CD4-positive, CD25-positive, alpha-beta regulatory T cell (primary cell): ENCODE measurements at regions not wholly inside any gene's neighbourhood (a gene's known extent, or its start where the extent isn't known, plus 50 kb on each side); places are given as distances from the start of the nearest gene placed in this dataset.

Experiments
- ATAC-seq, 2 donors: fragments of 150-1000 bp; cut with Tn5 transposase; one replicate each; pipeline ENCODE4 v1.10.0; 2021; ENCODE audit warnings: low read depth in 2 of 2, moderate number of reproducible peaks in 2 of 2, moderate library complexity in 1 of 2
- DNase-seq, 3 donors: peaks; one replicate each; pipeline versions ENCODE4 v3.0.0 to v3.0.0-alpha.2; 2012 to 2022; ENCODE audit warnings: mixed read lengths in 1 of 3
- H3K27ac ChIP-seq: one replicate; pipeline ENCODE4 v1.7.0; 2013; ENCODE audit warnings: mild to moderate bottlenecking, low read length; ENCODE audit not compliant: insufficient read depth, poor library complexity, severe bottlenecking
- H3K27me3 ChIP-seq: one replicate; pipeline ENCODE4 v1.7.0; 2013; ENCODE audit warnings: low read length; ENCODE audit not compliant: control insufficient read depth, insufficient read depth
- H3K36me3 ChIP-seq: one replicate; pipeline ENCODE4 v1.7.0; 2013; ENCODE audit warnings: mild to moderate bottlenecking, low read length, moderate library complexity; ENCODE audit not compliant: control insufficient read depth, insufficient read depth
- H3K4me1 ChIP-seq: 2 replicates; pipeline ENCODE4 v1.7.0; 2013; ENCODE audit warnings: mild to moderate bottlenecking, low read length; ENCODE audit not compliant: insufficient read depth, control insufficient read depth, poor library complexity, severe bottlenecking
- H3K4me3 ChIP-seq: one replicate; pipeline ENCODE4 v1.7.0; 2013; ENCODE audit warnings: low read depth, mild to moderate bottlenecking, low read length, moderate library complexity
- H3K9me3 ChIP-seq, 2 experiments: 1 replicate in 1 of 2; 2 replicates in 1 of 2; pipeline ENCODE4 v1.7.0; 2013; ENCODE audit warnings: low read length in 2 of 2, mild to moderate bottlenecking in 1 of 2, moderate library complexity in 1 of 2; ENCODE audit not compliant: control insufficient read depth in 2 of 2
- H3K27ac Mint-ChIP-seq, 3 donors: one replicate each; pipeline ENCODE4 v1.8.0; 2020 to 2022; ENCODE audit warnings: mild to moderate bottlenecking in 3 of 3, mixed read lengths in 3 of 3, moderate library complexity in 2 of 3
- H3K27me3 Mint-ChIP-seq: one replicate; pipeline ENCODE4 v1.8.0; 2022; ENCODE audit warnings: mild to moderate bottlenecking, mixed read lengths
- H3K36me3 Mint-ChIP-seq: one replicate; pipeline ENCODE4 v1.8.0; 2020; ENCODE audit warnings: mixed read lengths
- H3K4me1 Mint-ChIP-seq, 4 donors: one replicate each; pipeline ENCODE4 v1.8.0; 2020 to 2022; ENCODE audit warnings: mixed read lengths in 4 of 4, mild to moderate bottlenecking in 1 of 4
- H3K4me3 Mint-ChIP-seq, 4 donors: one replicate each; pipeline ENCODE4 v1.8.0; 2020 to 2022; ENCODE audit warnings: mild to moderate bottlenecking in 4 of 4, mixed read lengths in 4 of 4, moderate library complexity in 3 of 4
- H3K9me3 Mint-ChIP-seq, 7 donors: one replicate each; pipeline ENCODE4 v1.8.0; 2020 to 2022; ENCODE audit warnings: mixed read lengths in 7 of 7, mild to moderate bottlenecking in 3 of 7, moderate library complexity in 2 of 7

- Mint-ChIP-seq H3K4me3 (no peak overlapping the region), H3K4me1 (peaks cover 0 to 3% (median 0%) of the 10 kb centered on the region in 4 donors), H3K36me3 (no peaks in the 10 kb centered on the region), H3K27me3 (peaks cover 4% of the 10 kb centered on the region), H3K9me3 (peaks cover 0 to 5% (median 0%) of the 10 kb centered on the region in 7 donors), H3K27ac (no peak overlapping the region)
- Histone ChIP-seq H3K9me3 (no peaks in the 10 kb centered on the region), H3K4me3 (no peak overlapping the region), H3K4me1 (no peaks in the 10 kb centered on the region), H3K36me3 (no peaks in the 10 kb centered on the region), H3K27me3 (no peaks in the 10 kb centered on the region), H3K27ac (no peak overlapping the region)
- ATAC-seq (no peak), DNase-seq (no peak)
Measured at GRCh38 chr2:41062336-41062735, 610.4 kb upstream of the SLC8A1 start.

DNA sequence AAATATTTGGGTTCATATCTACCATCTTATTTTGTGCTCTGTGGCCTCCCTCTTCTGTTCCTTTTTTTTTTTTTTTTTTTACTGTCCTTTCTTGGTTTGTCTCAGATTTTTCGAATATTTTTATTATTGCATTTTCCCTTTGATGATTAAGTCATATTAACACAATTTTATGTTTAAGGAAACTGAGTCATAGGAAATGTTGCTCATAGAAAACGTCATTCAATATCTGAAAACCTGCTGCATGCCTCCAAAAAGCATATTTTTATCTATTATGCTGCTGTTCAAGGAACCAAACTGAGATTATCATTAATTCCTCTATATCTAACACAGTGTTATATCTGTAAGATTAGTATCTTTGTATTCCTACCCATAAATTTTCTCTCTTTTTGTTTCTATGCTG, 614.3 kb upstream of the SLC8A1 start:
- no peak overlapping the region for H3K27ac Mint-ChIP-seq
- Histone ChIP-seq H3K27ac (no peak overlapping the region), H3K36me3 (no peaks in the 10 kb centered on the region), H3K4me1 (no peaks in the 10 kb centered on the region), H3K9me3 (no peaks in the 10 kb centered on the region), H3K27me3 (no peaks in the 10 kb centered on the region), H3K4me3 (no peak overlapping the region)
- peaks cover 0 to 4% (median 0%) of the 10 kb centered on the region in 7 donors for H3K9me3 Mint-ChIP-seq
- no peaks in the 10 kb centered on the region for H3K36me3 Mint-ChIP-seq
- peaks cover 0 to 3% (median 0%) of the 10 kb centered on the region in 4 donors for H3K4me1 Mint-ChIP-seq
- no peaks in the 10 kb centered on the region for H3K27me3 Mint-ChIP-seq
- ATAC-seq (no peak), DNase-seq (no peak)
- no peak overlapping the region for H3K4me3 Mint-ChIP-seq

DNA sequence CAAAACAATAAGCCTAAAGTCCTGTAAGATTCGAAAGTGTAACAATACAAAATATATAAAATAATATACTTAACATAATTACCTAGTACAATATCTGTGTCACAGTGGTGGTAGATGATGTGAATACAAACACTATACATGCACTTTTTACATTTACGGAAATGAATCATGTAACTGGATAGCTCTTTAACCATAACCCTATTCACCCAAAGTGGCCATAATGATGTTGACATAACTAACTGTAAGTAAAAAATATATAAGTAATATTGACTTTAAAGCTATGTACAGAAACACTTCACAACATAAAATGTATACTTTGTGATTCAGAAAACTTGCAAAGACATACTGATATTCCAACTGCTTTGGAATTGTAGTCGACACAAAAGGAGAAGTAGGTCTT, 616.9 kb upstream of the SLC8A1 start:
- no peaks in the 10 kb centered on the region for H3K4me1 ChIP-seq
- Mint-ChIP-seq H3K4me3 (no peak overlapping the region), H3K27ac (no peak overlapping the region), H3K27me3 (no peaks in the 10 kb centered on the region), H3K36me3 (no peaks in the 10 kb centered on the region), H3K4me1 (no peaks in the 10 kb centered on the region), H3K9me3 (peaks cover 0 to 4% (median 0%) of the 10 kb centered on the region in 7 donors)
- H3K4me3 ChIP-seq: no peak overlapping the region
- H3K27ac ChIP-seq: no peak overlapping the region
- H3K36me3 ChIP-seq: no peaks in the 10 kb centered on the region
- no peaks in the 10 kb centered on the region for H3K9me3 ChIP-seq
- ATAC-seq (no peak), DNase-seq (no peak)
- H3K27me3 ChIP-seq: no peaks in the 10 kb centered on the region

- H3K4me1 Mint-ChIP-seq: peaks cover 0 to 2% (median 0%) of the 10 kb centered on the region in 4 donors
- ATAC-seq (no peak), DNase-seq (no peak)
- Histone ChIP-seq H3K4me1 (no peaks in the 10 kb centered on the region), H3K27me3 (no peaks in the 10 kb centered on the region), H3K9me3 (no peaks in the 10 kb centered on the region), H3K27ac (no peak overlapping the region), H3K36me3 (no peaks in the 10 kb centered on the region), H3K4me3 (no peak overlapping the region)
- peaks cover 0 to 4% (median 2%) of the 10 kb centered on the region in 7 donors for H3K9me3 Mint-ChIP-seq
- H3K36me3 Mint-ChIP-seq: no peaks in the 10 kb centered on the region
- H3K27me3 Mint-ChIP-seq: no peaks in the 10 kb centered on the region
- H3K4me3 Mint-ChIP-seq: no peak overlapping the region
- H3K27ac Mint-ChIP-seq: no peak overlapping the region
Measured at GRCh38 chr2:41078341-41078740, 626.5 kb upstream of the SLC8A1 start.

GRCh38 chr2:41079011-41079410, 627.1 kb upstream of the SLC8A1 start:
- Mint-ChIP-seq H3K4me1 (peaks cover 0 to 2% (median 0%) of the 10 kb centered on the region in 4 donors), H3K9me3 (peaks cover 0 to 7% (median 3%) of the 10 kb centered on the region in 7 donors), H3K27me3 (no peaks in the 10 kb centered on the region), H3K36me3 (no peaks in the 10 kb centered on the region), H3K4me3 (no peak overlapping the region), H3K27ac (no peak overlapping the region)
- no peak for DNase-seq
- Histone ChIP-seq H3K36me3 (no peaks in the 10 kb centered on the region), H3K4me3 (no peak overlapping the region), H3K27me3 (no peaks in the 10 kb centered on the region), H3K9me3 (no peaks in the 10 kb centered on the region), H3K4me1 (no peaks in the 10 kb centered on the region), H3K27ac (no peak overlapping the region)
- no peak for ATAC-seq

- Mint-ChIP-seq H3K4me1 (no peaks in the 10 kb centered on the region), H3K27ac (no peak overlapping the region), H3K9me3 (peaks cover 1 to 7% (median 4%) of the 10 kb centered on the region in 7 donors), H3K36me3 (no peaks in the 10 kb centered on the region), H3K27me3 (no peaks in the 10 kb centered on the region), H3K4me3 (no peak overlapping the region)
- H3K9me3 ChIP-seq: no peaks in the 10 kb centered on the region
- DNase-seq (no peak), ATAC-seq (no peak)
- H3K4me1 ChIP-seq: no peaks in the 10 kb centered on the region
- H3K27me3 ChIP-seq: no peaks in the 10 kb centered on the region
- H3K4me3 ChIP-seq: no peak overlapping the region
- H3K36me3 ChIP-seq: no peaks in the 10 kb centered on the region
- H3K27ac ChIP-seq: no peak overlapping the region
Measured at GRCh38 chr2:41084321-41084720, 632.4 kb upstream of the SLC8A1 start.

DNA sequence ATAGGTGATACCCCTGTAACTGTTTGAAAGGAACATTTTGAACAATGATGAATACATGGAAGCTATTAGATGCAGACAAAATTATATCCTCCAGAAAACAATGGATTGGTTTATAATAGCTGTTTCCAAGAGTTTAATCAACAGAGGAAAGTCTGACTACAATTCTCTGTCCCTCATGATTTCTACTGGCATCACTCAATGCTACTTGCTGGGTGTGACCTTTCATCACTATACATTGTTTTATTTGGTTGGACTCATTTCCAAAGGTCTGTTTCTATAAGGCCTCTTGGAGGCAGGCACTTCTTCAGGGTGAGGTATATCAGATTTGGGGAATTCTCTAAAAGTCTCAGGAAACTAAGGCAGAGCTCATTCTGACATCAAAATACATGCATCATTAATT, 636.1 kb upstream of the SLC8A1 start:
- Histone ChIP-seq H3K36me3 (no peaks in the 10 kb centered on the region), H3K4me3 (no peak overlapping the region), H3K4me1 (no peaks in the 10 kb centered on the region), H3K27me3 (no peaks in the 10 kb centered on the region), H3K27ac (no peak overlapping the region), H3K9me3 (no peaks in the 10 kb centered on the region)
- Mint-ChIP-seq H3K4me1 (no peaks in the 10 kb centered on the region), H3K4me3 (no peak overlapping the region), H3K27me3 (no peaks in the 10 kb centered on the region), H3K9me3 (peaks cover 2 to 14% (median 5%) of the 10 kb centered on the region in 7 donors), H3K36me3 (no peaks in the 10 kb centered on the region), H3K27ac (no peak overlapping the region)
- no peak for ATAC-seq
- DNase-seq: no peak

GRCh38 chr2:41101281-41101680, 649.4 kb upstream of the SLC8A1 start:
- Histone ChIP-seq H3K9me3 (no peaks in the 10 kb centered on the region), H3K4me1 (no peaks in the 10 kb centered on the region), H3K27ac (no peak overlapping the region), H3K4me3 (no peak overlapping the region), H3K36me3 (no peaks in the 10 kb centered on the region), H3K27me3 (no peaks in the 10 kb centered on the region)
- Mint-ChIP-seq H3K4me3 (no peak overlapping the region), H3K9me3 (peaks cover 0 to 3% (median 0%) of the 10 kb centered on the region in 7 donors), H3K4me1 (no peaks in the 10 kb centered on the region), H3K27me3 (no peaks in the 10 kb centered on the region), H3K36me3 (no peaks in the 10 kb centered on the region), H3K27ac (no peak overlapping the region)
- DNase-seq: no peak
- no peak for ATAC-seq
